ENCODE measurements at regions not wholly inside any gene's neighbourhood (a gene's known extent, or its start where the extent isn't known, plus 50 kb on each side); places are given as distances from the start of the nearest gene placed in this dataset.

DNA sequence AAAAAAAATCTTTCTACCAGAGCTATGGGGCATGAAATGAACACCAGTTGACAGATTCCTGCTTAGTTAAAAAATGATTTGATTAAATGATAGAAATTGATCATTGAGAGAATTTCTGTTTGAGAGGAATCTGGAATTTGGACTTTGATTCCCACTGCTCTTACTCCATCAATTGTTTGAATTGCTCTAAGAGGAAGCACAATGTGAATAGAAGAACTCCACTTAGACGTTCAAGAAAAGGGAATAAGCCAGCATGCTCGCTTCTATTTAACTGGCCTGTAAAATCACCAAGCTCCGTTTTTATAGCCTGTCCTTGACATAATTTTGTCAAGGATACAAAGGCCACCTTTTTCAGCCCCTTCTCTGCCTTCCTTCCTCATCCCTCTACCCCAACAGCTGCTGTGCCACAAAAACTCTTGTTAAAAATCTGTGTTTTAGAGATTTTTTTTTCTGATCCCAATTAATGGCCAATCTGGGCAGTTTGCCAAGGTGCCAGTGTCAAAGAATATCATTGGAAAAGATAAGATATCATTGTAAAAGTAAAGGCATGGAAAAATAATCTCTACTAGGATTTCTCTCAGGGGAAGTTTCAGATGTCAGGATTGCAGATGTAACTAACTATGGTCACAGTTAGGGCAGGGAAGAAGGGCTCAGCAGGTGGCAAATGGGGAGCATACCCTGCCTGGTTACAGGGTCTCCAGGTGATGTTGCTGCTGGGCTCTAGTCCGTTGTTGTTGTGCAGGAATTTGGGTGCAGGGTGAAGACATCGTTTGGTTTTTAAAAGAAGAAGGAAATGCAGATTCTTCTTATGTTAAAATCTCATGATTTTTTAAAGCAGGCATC is 301.8 kb upstream of the PDZRN3 start:
- TF ChIP-seq, protein P1, sequence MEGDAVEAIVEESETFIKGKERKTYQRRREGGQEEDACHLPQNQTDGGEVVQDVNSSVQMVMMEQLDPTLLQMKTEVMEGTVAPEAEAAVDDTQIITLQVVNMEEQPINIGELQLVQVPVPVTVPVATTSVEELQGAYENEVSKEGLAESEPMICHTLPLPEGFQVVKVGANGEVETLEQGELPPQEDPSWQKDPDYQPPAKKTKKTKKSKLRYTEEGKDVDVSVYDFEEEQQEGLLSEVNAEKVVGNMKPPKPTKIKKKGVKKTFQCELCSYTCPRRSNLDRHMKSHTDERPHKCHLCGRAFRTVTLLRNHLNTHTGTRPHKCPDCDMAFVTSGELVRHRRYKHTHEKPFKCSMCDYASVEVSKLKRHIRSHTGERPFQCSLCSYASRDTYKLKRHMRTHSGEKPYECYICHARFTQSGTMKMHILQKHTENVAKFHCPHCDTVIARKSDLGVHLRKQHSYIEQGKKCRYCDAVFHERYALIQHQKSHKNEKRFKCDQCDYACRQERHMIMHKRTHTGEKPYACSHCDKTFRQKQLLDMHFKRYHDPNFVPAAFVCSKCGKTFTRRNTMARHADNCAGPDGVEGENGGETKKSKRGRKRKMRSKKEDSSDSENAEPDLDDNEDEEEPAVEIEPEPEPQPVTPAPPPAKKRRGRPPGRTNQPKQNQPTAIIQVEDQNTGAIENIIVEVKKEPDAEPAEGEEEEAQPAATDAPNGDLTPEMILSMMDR (IDR thresholded peaks at IDR 0.05; ENCODE audit: insufficient read depth, low read depth, low read length, missing control alignments): no peak
- no peak for DNase-seq (ENCODE audit: low read depth)
- H3K4me3 ChIP-seq (ENCODE audit: low read depth, low read length): no peak overlapping the region

DNA sequence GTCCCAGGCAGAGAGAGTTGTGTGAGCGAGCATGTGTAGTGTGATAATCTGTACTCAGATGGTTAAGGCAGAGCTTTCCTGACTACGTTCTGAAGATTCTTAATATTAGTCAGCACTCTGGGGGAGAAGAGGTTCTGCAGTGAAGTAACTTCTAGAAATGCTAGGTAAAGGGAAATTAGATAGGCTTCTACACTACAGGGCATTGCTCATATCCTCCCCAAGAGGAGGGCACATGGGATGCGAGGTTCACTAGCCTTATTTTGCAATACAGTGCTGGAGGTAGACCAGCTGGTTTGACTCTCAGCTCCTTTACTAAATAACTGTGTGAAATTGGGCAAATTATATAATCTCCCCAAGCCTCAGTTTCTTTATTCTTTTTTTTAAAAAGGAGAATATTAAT is 300.3 kb upstream of the PDZRN3 start:
- no peak overlapping the region for H3K4me3 ChIP-seq (ENCODE audit: low read depth, low read length)
- TF ChIP-seq, protein P1 (IDR thresholded peaks at IDR 0.05; ENCODE audit: insufficient read depth, low read depth, low read length, missing control alignments): no peak
- DNase-seq (ENCODE audit: low read depth): no peak

DNA sequence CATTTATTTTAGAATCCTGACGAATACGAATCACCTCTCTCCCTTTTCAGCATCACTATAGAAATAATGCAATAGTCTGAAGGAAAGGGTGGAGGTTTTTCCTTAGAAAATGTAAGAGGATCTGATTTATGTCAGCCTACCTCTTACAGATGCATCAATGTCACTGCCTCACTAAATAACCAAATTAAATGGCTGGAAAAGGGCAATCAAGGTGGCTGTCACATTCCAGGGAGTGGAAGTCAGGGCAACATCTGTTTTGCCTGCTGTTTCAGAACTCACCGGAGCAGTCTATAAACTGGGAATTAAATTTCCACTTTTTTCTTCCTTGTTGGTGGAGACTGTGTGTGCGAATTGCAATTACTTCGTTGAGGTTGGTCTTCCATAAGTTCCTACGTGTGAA is 299.3 kb upstream of the PDZRN3 start:
- H3K4me3 ChIP-seq (ENCODE audit: low read depth, low read length): no peak overlapping the region
- TF ChIP-seq, protein P1 (IDR thresholded peaks at IDR 0.05; ENCODE audit: insufficient read depth, low read depth, low read length, missing control alignments): no peak
- DNase-seq (ENCODE audit: low read depth): no peak

DNA sequence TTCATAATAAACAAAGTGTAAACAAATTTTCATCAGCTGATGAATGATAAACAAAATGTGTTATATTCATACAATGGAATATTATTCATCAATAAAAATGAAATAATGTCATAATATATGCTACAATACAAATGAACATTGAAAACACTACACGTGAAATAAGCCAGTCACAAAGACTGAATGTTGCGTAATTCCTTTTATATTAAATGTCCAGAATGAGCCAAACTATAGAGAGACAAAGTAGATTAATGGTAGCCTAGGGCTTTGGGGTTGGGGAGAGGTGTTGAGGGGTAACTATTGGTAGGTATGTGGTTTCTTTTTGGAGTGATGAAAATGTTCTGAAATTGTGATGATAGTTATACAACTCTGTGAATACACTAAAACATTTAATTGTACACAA is 292.9 kb upstream of the PDZRN3 start:
- DNase-seq (ENCODE audit: low read depth): no peak
- TF ChIP-seq, protein P1 (IDR thresholded peaks at IDR 0.05; ENCODE audit: insufficient read depth, low read depth, low read length, missing control alignments): no peak
- H3K4me3 ChIP-seq (ENCODE audit: low read depth, low read length): no peak overlapping the region

DNA sequence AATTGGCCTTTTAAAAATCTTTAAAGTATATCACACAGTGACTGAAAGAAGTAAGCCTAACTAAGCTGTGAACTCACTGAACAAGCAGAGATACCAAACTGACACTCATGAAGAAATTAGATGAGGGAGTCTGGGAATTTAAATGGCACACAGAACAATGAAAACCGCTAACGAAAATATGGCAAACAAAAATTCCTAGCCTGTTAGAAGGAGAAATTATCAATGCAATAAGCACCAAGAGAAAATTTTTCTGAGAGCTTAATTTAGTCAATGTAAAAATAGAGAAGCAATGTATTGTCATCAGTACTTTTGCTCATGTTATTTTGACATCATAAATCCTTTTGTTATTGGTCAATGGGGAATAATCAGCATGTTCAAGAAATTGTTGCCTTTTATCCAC is 291.1 kb upstream of the PDZRN3 start:
- no peak overlapping the region for H3K4me3 ChIP-seq (ENCODE audit: low read depth, low read length)
- TF ChIP-seq, protein P1 (IDR thresholded peaks at IDR 0.05; ENCODE audit: insufficient read depth, low read depth, low read length, missing control alignments): no peak
- no peak for DNase-seq (ENCODE audit: low read depth)

DNA sequence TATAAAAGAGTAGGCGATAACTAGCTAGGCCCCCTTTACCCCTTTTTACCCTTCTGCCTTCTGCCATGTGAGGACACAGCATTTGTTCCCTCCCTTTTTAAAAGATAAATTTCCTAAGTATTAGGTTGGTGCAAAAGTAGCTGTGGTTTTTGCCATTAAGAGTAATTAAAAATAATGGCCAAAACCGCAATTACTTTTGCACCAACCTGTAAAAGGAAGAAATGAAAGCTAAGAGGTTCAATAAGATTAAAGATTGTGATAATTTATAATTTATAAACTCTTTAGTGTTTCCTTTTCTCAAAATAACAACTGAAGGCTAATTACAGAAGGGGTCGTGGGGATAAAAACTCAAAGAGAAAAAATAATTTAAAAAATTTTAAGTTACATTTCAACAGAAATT is 283.5 kb upstream of the PDZRN3 start:
- TF ChIP-seq, protein P1 (IDR thresholded peaks at IDR 0.05; ENCODE audit: insufficient read depth, low read depth, low read length, missing control alignments): no peak
- DNase-seq (ENCODE audit: low read depth): no peak

DNA sequence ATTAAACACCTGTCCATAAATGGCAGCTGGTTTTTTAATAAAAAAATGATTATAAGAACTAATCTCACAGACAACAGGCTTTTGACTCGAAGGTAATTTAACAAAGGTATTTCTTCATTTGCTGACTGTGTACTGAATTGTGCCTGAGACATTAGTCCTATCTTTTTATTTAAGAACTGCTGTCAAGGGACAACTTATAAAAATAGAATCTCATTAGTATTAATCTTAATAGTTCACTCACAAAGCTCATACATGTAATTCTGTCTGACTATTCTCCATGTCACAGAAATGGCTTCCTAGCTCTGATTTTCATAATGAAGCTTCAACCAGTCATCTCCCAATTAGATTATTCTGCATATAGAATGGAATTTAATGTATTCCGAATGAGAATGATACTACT is 276.9 kb upstream of the PDZRN3 start:
- DNase-seq (ENCODE audit: low read depth): no peak
- TF ChIP-seq, protein P1 (IDR thresholded peaks at IDR 0.05; ENCODE audit: insufficient read depth, low read depth, low read length, missing control alignments): no peak
- H3K4me3 ChIP-seq (ENCODE audit: low read depth, low read length): no peak overlapping the region

More for the DNA sequence above, 283.5 kb upstream of the PDZRN3 start:
- H3K4me3 ChIP-seq (ENCODE audit: low read depth, low read length): no peak overlapping the region
